ENCODE measurements at regions not wholly inside any gene's neighbourhood (a gene's known extent, or its start where the extent isn't known, plus 50 kb on each side); places are given as distances from the start of the nearest gene placed in this dataset.

GRCh38 chr21:35663856-35664606 is 396.3 kb downstream of the SETD4 start:
- H3K27ac Mint-ChIP-seq (ENCODE audit: unreplicated experiment), result no peak overlapping the region
- no peaks in the 10 kb centered on the region for H3K4me1 Mint-ChIP-seq
- DNase-seq (ENCODE audit: low read depth, low spot score), result no peak
- TF ChIP-seq CTCF (conservative IDR thresholded peaks at IDR 0.05), result no peak
- H3K27me3 Mint-ChIP-seq (ENCODE audit: low read depth), result peaks cover 9% of the 10 kb centered on the region
- no peaks in the 10 kb centered on the region for H3K36me3 Mint-ChIP-seq (ENCODE audit: low read depth)
- H3K9me3 Mint-ChIP-seq, result peaks cover 3% of the 10 kb centered on the region
- H3K4me3 Mint-ChIP-seq, result no peak overlapping the region

- no peaks in the 10 kb centered on the region for H3K9me3 Mint-ChIP-seq
- H3K4me1 Mint-ChIP-seq, result no peaks in the 10 kb centered on the region
- no peak for DNase-seq (ENCODE audit: low read depth, low spot score)
- H3K27me3 Mint-ChIP-seq (ENCODE audit: low read depth), result peaks cover 4% of the 10 kb centered on the region
- no peak for TF ChIP-seq CTCF (conservative IDR thresholded peaks at IDR 0.05)
- no peak overlapping the region for H3K4me3 Mint-ChIP-seq
- no peaks in the 10 kb centered on the region for H3K36me3 Mint-ChIP-seq (ENCODE audit: low read depth)
- no peak overlapping the region for H3K27ac Mint-ChIP-seq (ENCODE audit: unreplicated experiment)
Measured at GRCh38 chr21:35658242-35658641, 402.1 kb downstream of the SETD4 start.

- no peak overlapping the region for H3K27ac Mint-ChIP-seq (ENCODE audit: unreplicated experiment)
- H3K4me1 Mint-ChIP-seq, result no peaks in the 10 kb centered on the region
- H3K36me3 Mint-ChIP-seq (ENCODE audit: low read depth), result no peaks in the 10 kb centered on the region
- DNase-seq (ENCODE audit: low read depth, low spot score), result no peak
- H3K9me3 Mint-ChIP-seq, result no peaks in the 10 kb centered on the region
- H3K27me3 Mint-ChIP-seq (ENCODE audit: low read depth), result no peaks in the 10 kb centered on the region
- TF ChIP-seq CTCF (conservative IDR thresholded peaks at IDR 0.05), result no peak
- no peak overlapping the region for H3K4me3 Mint-ChIP-seq
Measured at GRCh38 chr21:35652872-35653271, 407.5 kb downstream of the SETD4 start.

- Mint-ChIP-seq H3K36me3 (ENCODE audit: low read depth) (no peaks in the 10 kb centered on the region), H3K27me3 (ENCODE audit: low read depth) (no peaks in the 10 kb centered on the region), H3K4me1 (no peaks in the 10 kb centered on the region), H3K4me3 (no peak overlapping the region), H3K9me3 (no peaks in the 10 kb centered on the region), H3K27ac (ENCODE audit: unreplicated experiment) (no peak overlapping the region)
- TF ChIP-seq CTCF (conservative IDR thresholded peaks at IDR 0.05), result no peak
- no peak for DNase-seq (ENCODE audit: low read depth, low spot score)
Measured at GRCh38 chr21:35652196-35652595, 408.1 kb downstream of the SETD4 start.

- H3K4me3 Mint-ChIP-seq, result no peak overlapping the region
- no peaks in the 10 kb centered on the region for H3K9me3 Mint-ChIP-seq
- H3K27me3 Mint-ChIP-seq (ENCODE audit: low read depth), result no peaks in the 10 kb centered on the region
- TF ChIP-seq CTCF (conservative IDR thresholded peaks at IDR 0.05), result no peak
- no peak overlapping the region for H3K27ac Mint-ChIP-seq (ENCODE audit: unreplicated experiment)
- H3K36me3 Mint-ChIP-seq (ENCODE audit: low read depth), result no peaks in the 10 kb centered on the region
- H3K4me1 Mint-ChIP-seq, result no peaks in the 10 kb centered on the region
- no peak for DNase-seq (ENCODE audit: low read depth, low spot score)
Measured at GRCh38 chr21:35651196-35651595, 409.1 kb downstream of the SETD4 start.
